HG03025 (cell line): ENCODE measurements at regions not wholly inside any gene's neighbourhood (a gene's known extent, or its start where the extent isn't known, plus 50 kb on each side); places are given as distances from the start of the nearest gene placed in this dataset.

Experiments
- ATAC-seq: cut with Tn5 transposase; IDR thresholded peaks from one replicate; pipeline ENCODE4 v1.9.1; 2021; ENCODE audit warnings: mild to moderate bottlenecking, moderate library complexity; ENCODE audit not compliant: unreplicated experiment, low FRiP score

- no peak for ATAC-seq
Measured at GRCh38 chr22:47570851-47571250, 808.4 kb downstream of the TBC1D22A start.

- no peak for ATAC-seq
Measured at GRCh38 chr22:47570300-47570685, 807.8 kb downstream of the TBC1D22A start.

GRCh38 chr22:47569389-47570299 is 807.2 kb downstream of the TBC1D22A start:
- no peak for ATAC-seq

- ATAC-seq: no peak
Measured at GRCh38 chr22:47568700-47569099, 806.2 kb downstream of the TBC1D22A start.

- no peak for ATAC-seq
Measured at GRCh38 chr22:47567126-47568090, 805.0 kb downstream of the TBC1D22A start.

GRCh38 chr22:47566491-47566890 is 804.0 kb downstream of the TBC1D22A start:
- ATAC-seq: no peak

- ATAC-seq: no peak
Measured at GRCh38 chr22:47565607-47566006, 803.2 kb downstream of the TBC1D22A start.

- no peak for ATAC-seq
Measured at GRCh38 chr22:47564651-47565434, 802.4 kb downstream of the TBC1D22A start.

GRCh38 chr22:47564158-47564450 is 801.7 kb downstream of the TBC1D22A start:
- ATAC-seq: no peak

- ATAC-seq: no peak
Measured at GRCh38 chr22:47563406-47564157, 801.1 kb downstream of the TBC1D22A start.

GRCh38 chr22:47561766-47562165 is 799.3 kb downstream of the TBC1D22A start:
- ATAC-seq: no peak

- no peak for ATAC-seq
Measured at GRCh38 chr22:47561115-47561675, 798.7 kb downstream of the TBC1D22A start.

GRCh38 chr22:47558828-47559700 is 796.6 kb downstream of the TBC1D22A start:
- no peak for ATAC-seq

- no peak for ATAC-seq
Measured at GRCh38 chr22:47556473-47556872, 794.0 kb downstream of the TBC1D22A start.

GRCh38 chr22:47553436-47553835 is 791.0 kb downstream of the TBC1D22A start:
- no peak for ATAC-seq

GRCh38 chr22:47552541-47553205 is 790.2 kb downstream of the TBC1D22A start:
- ATAC-seq: no peak

- ATAC-seq: no peak
Measured at GRCh38 chr22:47552024-47552423, 789.6 kb downstream of the TBC1D22A start.

GRCh38 chr22:47551431-47551775 is 789.0 kb downstream of the TBC1D22A start:
- ATAC-seq: no peak
